ENCODE measurements at regions not wholly inside any gene's neighbourhood (a gene's known extent, or its start where the extent isn't known, plus 50 kb on each side); places are given as distances from the start of the nearest gene placed in this dataset.

DNA sequence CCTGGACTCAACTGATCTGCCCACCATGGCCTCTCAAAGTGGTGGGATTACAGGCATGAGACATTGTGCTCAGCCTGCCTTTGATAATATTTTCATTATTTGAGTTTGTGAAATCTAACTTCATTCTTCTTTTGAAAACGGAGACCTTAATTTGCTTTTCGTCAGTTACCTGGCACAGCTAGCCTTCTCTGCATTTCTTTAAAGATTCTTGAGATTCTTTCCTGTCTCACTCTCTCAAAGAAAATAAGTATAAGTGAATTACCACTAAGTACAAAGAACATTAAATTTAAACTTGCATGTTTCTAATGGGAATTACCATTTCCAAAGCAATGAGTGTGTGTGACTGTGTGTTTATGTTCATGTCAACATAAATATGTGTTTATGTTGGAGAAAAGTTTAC, 187.9 kb downstream of the NFKBIZ start:
- no peak overlapping the region for H3K27ac ChIP-seq (ENCODE audit: extremely low read length, insufficient read depth, low read length)
- no peaks in the 10 kb centered on the region for H3K4me1 ChIP-seq (ENCODE audit: insufficient read depth, low read length)
- no peak for ATAC-seq
- H3K36me3 ChIP-seq (replicated peaks in 1 of 2; ENCODE audit: control insufficient read depth in 1 of 2, insufficient read depth in 2 of 2, low read length in 2 of 2): no peaks in the 10 kb centered on the region
- no peak overlapping the region for H3K4me2 ChIP-seq (ENCODE audit: low read depth, low read length)
- H4K20me1 ChIP-seq (ENCODE audit: insufficient read depth, low read length): no peaks in the 10 kb centered on the region
- no peak overlapping the region for H3K9ac ChIP-seq (ENCODE audit: insufficient read depth, low read depth, low read length)
- WGBS (ENCODE audit: low lambda C conversion rate): 3% methylated on average over 2 of the region's 2 CpGs
- H2AFZ ChIP-seq (ENCODE audit: low read length): no peak overlapping the region
- CTCF ChIA-PET (ENCODE audit: low intra/inter-chr PET ratio, low total read pairs): no interaction called here
- TF ChIP-seq BHLHE40 (IDR thresholded peaks at IDR 0.05; ENCODE audit: low read length) (no peak), ZNF414 (CRISPR knock-in tag; IDR thresholded peaks at IDR 0.05) (no peak), PHB2 (IDR thresholded peaks at IDR 0.05; ENCODE audit: partially characterized antibody) (no peak), ARNT (IDR thresholded peaks at IDR 0.05) (no peak), ZNF879 (CRISPR knock-in tag; IDR thresholded peaks at IDR 0.05) (no peak), ZSCAN25 (CRISPR knock-in tag; IDR thresholded peaks at IDR 0.05) (no peak), ATF1 (CRISPR knock-in tag; IDR thresholded peaks at IDR 0.05) (no peak), POGZ (CRISPR knock-in tag; IDR thresholded peaks at IDR 0.05) (no peak), ATAD3A (CRISPR knock-in tag; IDR thresholded peaks at IDR 0.05) (no peak)
- TF ChIP-seq, protein P1, sequence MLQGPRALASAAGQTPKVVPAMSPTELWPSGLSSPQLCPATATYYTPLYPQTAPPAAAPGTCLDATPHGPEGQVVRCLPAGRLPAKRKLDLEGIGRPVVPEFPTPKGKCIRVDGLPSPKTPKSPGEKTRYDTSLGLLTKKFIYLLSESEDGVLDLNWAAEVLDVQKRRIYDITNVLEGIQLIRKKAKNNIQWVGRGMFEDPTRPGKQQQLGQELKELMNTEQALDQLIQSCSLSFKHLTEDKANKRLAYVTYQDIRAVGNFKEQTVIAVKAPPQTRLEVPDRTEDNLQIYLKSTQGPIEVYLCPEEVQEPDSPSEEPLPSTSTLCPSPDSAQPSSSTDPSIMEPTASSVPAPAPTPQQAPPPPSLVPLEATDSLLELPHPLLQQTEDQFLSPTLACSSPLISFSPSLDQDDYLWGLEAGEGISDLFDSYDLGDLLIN (CRISPR knock-in tag; IDR thresholded peaks at IDR 0.05; ENCODE audit: borderline replicate concordance): no peak
- TF ChIP-seq, protein P2, sequence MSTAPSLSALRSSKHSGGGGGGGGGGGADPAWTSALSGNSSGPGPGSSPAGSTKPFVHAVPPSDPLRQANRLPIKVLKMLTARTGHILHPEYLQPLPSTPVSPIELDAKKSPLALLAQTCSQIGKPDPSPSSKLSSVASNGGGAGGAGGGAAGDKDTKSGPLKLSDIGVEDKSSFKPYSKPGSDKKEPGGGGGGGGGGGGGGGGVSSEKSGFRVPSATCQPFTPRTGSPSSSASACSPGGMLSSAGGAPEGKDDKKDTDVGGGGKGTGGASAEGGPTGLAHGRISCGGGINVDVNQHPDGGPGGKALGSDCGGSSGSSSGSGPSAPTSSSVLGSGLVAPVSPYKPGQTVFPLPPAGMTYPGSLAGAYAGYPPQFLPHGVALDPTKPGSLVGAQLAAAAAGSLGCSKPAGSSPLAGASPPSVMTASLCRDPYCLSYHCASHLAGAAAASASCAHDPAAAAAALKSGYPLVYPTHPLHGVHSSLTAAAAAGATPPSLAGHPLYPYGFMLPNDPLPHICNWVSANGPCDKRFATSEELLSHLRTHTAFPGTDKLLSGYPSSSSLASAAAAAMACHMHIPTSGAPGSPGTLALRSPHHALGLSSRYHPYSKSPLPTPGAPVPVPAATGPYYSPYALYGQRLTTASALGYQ (CRISPR knock-in tag; IDR thresholded peaks at IDR 0.05): no peak
- H3K79me2 ChIP-seq (ENCODE audit: insufficient read depth, low read length): no peaks in the 10 kb centered on the region
- no peak overlapping the region for H3K4me3 ChIP-seq (replicated peaks in 1 of 3; ENCODE audit: insufficient read depth in 1 of 3, low read depth in 2 of 3, low read length in 3 of 3)
- no peaks in the 10 kb centered on the region for H3K9me3 ChIP-seq (ENCODE audit: low read length)
- POLR2A ChIA-PET: no interaction called here
- no peak for DNase-seq (ENCODE audit: low spot score)
- FAIRE-seq: no peak
- intact Hi-C loops (cut with micrococcal nuclease; ENCODE audit: unreplicated experiment): no loop called here
- in situ Hi-C loops (cut with HindIII; ENCODE audit: extremely low pct_ligation_motif_present, low pct_unique_long_range_greater_than_20kb): no loop called here
- BruUV-seq (replicated peaks): no TSS peak
- H3K27me3 ChIP-seq (ENCODE audit: control insufficient read depth in 1 of 2, insufficient read depth in 2 of 2, low read length in 2 of 2): no peaks in the 10 kb centered on the region
